ENCODE measurements at regions not wholly inside any gene's neighbourhood (a gene's known extent, or its start where the extent isn't known, plus 50 kb on each side); places are given as distances from the start of the nearest gene placed in this dataset.
"Not testable (repeated sequence)": the region's sequence is repeated elsewhere in the genome, so short reads cannot be mapped to it uniquely, and the experiment has no call there.

DNA sequence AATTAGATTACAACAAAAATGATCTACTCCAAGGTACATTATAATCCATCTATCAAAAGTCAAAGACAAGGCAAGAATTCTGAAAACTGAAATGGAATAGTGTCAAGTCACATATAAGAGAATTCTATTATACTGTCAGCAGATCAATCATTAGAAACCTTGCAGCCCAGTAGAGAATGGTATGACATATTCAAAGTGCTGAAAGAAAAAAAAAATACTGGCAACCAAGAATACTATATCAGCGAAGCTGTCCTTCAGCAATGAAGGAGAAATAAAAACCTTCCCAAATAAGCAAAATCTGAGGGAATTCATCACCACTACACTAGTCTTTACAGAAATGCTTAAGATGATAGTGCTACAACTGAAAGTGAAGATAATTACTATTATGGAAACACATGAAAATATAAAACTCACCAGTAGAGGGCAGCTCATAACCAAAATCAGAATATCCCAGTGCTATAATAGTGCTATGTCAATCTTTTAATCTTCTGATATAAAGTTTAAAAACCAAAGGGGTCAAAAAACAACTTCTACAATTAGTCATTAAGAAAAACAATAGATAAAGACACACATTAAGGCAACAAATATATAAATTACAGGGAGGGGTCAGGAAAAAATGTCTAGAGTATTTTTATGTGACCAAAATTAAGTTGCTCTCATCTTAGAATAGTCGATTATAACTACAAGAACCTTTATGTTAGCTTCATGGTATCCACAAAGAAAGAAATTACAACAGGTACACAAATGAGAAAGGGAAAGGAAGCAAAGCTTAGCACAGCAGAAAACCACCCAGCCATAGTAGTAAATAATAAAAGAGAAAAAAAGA, 190.7 kb upstream of the CNTN6 start:
- in situ Hi-C loops (cut with MboI; ENCODE audit: low pct_unique_long_range_greater_than_20kb, low sequenced_read_pairs, unreplicated experiment) = no loop called here
- peak; percentile 15 for DNase-seq (ENCODE audit: low spot score)
- TF ChIP-seq CTCF (IDR thresholded peaks at IDR 0.05; ENCODE audit: extremely low read depth, insufficient read depth, missing control alignments) = peak; percentile 44

DNA sequence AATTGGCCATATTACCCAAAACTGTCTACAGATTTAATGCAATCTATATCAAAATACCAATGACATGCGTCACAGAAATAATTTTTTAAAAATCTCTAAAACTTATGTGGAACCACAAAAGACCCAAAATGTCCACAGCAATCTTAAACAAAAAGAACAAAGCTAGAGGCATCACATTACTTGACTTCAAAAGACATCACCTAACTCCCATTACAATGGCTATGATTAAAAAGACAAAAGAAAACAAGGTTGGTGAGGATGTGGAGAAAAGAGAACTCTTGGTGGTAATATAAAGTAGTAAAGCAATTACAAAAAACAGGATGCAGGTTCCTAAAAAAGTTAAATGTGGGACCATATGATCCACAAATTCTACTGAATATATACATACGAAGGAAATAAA, 187.6 kb upstream of the CNTN6 start:
- no peak for TF ChIP-seq CTCF (IDR thresholded peaks at IDR 0.05; ENCODE audit: extremely low read depth, insufficient read depth, missing control alignments)
- in situ Hi-C loops (cut with MboI; ENCODE audit: low pct_unique_long_range_greater_than_20kb, low sequenced_read_pairs, unreplicated experiment) = no loop called here
- no peak for DNase-seq (ENCODE audit: low spot score)

DNA sequence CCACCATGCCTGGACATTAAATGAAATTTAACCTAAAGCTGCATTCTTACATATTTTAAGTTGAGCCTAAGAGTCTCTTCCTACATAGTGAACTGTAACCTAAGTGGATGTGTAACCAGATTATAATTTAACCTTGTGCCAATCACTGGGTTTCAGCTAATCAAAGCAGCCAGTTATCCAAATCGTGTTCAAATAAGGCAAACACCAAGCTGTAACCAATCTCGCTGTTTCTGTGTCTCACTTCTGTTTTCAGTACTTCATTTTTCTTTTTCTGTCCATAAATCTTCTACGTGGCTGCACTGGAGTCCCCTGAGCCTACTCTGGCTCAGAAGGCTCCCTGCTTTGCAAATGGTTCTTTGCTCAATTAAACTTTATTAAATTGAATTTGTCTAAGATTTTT, 186.1 kb upstream of the CNTN6 start:
- in situ Hi-C loops (cut with MboI; ENCODE audit: low pct_unique_long_range_greater_than_20kb, low sequenced_read_pairs, unreplicated experiment) = no loop called here
- no peak for DNase-seq (ENCODE audit: low spot score)
- no peak for TF ChIP-seq CTCF (IDR thresholded peaks at IDR 0.05; ENCODE audit: extremely low read depth, insufficient read depth, missing control alignments)

GRCh38 chr3:908839-909238, 184.0 kb upstream of the CNTN6 start:
- TF ChIP-seq CTCF (IDR thresholded peaks at IDR 0.05; ENCODE audit: extremely low read depth, insufficient read depth, missing control alignments) = no peak
- DNase-seq (ENCODE audit: low spot score) = no peak
- in situ Hi-C loops (cut with MboI; ENCODE audit: low pct_unique_long_range_greater_than_20kb, low sequenced_read_pairs, unreplicated experiment) = no loop called here

DNA sequence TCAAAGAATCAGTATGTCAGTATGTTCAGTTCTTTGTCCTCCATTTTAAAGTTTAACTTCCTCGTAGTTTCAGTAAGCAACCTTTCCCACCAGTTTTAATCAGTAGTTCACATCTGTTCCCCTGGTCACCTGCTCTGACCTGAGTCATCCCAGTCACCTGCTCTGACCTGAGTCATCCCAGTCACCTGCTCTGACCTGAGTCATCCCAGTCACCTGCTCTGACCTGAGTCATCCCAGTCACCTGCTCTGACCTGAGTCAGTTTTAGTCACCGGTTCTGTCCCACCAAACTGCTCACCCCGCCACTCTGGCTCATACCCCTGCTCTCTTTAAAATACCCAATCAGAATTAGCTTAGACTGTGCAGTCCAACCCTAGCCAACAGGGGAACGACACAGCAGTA, 180.1 kb upstream of the CNTN6 start:
- DNase-seq (ENCODE audit: low spot score); in situ Hi-C loops (cut with MboI; ENCODE audit: low pct_unique_long_range_greater_than_20kb, low sequenced_read_pairs, unreplicated experiment): not testable (repeated sequence)

DNA sequence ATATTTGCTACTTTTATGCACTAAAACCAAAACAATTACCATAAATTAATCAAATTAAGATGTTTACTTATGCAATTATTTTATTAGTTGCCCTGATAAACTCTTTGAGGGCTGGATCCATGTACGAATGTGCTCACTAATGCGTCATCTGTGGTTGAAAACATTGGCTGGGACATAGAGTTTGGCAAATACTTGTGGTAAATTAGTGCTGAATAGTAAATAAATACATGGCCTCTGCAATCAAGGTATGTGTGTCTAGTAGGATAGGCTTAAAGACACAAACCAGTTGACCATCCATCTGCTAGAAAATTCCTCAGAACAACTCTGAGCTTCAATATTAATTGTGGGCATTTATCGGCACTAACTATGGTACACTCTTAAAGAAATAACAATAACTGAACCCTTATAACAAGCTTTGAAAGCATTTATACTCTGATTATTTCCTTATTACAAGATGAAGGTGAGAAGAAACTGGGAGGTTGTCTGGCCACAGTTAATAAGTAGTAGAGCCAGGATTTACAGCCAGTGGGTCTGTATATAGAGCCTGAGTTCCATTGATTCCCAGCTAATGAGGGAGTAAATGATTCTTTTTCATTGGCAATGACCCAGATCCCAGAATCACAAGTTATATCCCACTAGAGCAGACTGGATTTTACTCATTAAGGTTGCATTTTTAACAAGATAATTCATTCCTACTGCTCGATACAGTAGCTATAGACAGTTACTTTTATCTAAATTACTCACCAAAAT, 169.5 kb upstream of the CNTN6 start:
- no peak for TF ChIP-seq CTCF (IDR thresholded peaks at IDR 0.05; ENCODE audit: extremely low read depth, insufficient read depth, missing control alignments)
- DNase-seq (ENCODE audit: low spot score) = no peak
- in situ Hi-C loops (cut with MboI; ENCODE audit: low pct_unique_long_range_greater_than_20kb, low sequenced_read_pairs, unreplicated experiment) = no loop called here

- in situ Hi-C loops (cut with MboI; ENCODE audit: low pct_unique_long_range_greater_than_20kb, low sequenced_read_pairs, unreplicated experiment) = no loop called here
Measured at GRCh38 chr3:930866-931265, 162.0 kb upstream of the CNTN6 start.

More at GRCh38 chr3:930866-931265, 162.0 kb upstream of the CNTN6 start:
- DNase-seq (ENCODE audit: low spot score) = no peak
- TF ChIP-seq CTCF (IDR thresholded peaks at IDR 0.05; ENCODE audit: extremely low read depth, insufficient read depth, missing control alignments) = no peak

All from GM13977 (cell line).